Esophagus squamous epithelium (tissue), 4 donors: ENCODE measurements at regions not wholly inside any gene's neighbourhood (a gene's known extent, or its start where the extent isn't known, plus 50 kb on each side); places are given as distances from the start of the nearest gene placed in this dataset.

Experiments
- CTCF ChIP-seq, 6 experiments: fragments of 450-650 bp in 4 of 6; fragments of 200-600 bp in 2 of 6; sonication (generic) in 2 of 6; IDR thresholded peaks; one replicate each; pipeline ENCODE4 v1.5.1; 2016 to 2019; ENCODE audit warnings: antibody characterized with exemption in 6 of 6, mild to moderate bottlenecking in 4 of 6, moderate library complexity in 4 of 6
- POLR2A ChIP-seq, 4 donors: fragments of 450-650 bp; IDR thresholded peaks; one replicate each; pipeline ENCODE4 v1.6.1; 2017; ENCODE audit warnings: antibody characterized with exemption in 4 of 4, mild to moderate bottlenecking in 4 of 4, moderate library complexity in 3 of 4

GRCh38 chr13:55538424-55538823, 1602.3 kb upstream of the PRR20A start:
- no peak for TF ChIP-seq CTCF (IDR thresholded peaks at IDR 0.05)
- TF ChIP-seq POLR2A (IDR thresholded peaks at IDR 0.05), result no peak
